ENCODE measurements at regions not wholly inside any gene's neighbourhood (a gene's known extent, or its start where the extent isn't known, plus 50 kb on each side); places are given as distances from the start of the nearest gene placed in this dataset.

- TF ChIP-seq POLR2AphosphoS5 (IDR thresholded peaks at IDR 0.05; ENCODE audit: borderline replicate concordance, low read depth, low read length) (no peak), FOXP2 (optimal IDR thresholded peaks at IDR 0.05; ENCODE audit: control extremely low read depth, extremely low read length, insufficient read depth) (no peak)
Measured at GRCh38 chr1:79239840-79240239, 233.3 kb upstream of the ADGRL4 start.

All from SK-N-MC (cell line).